ENCODE measurements at regions not wholly inside any gene's neighbourhood (a gene's known extent, or its start where the extent isn't known, plus 50 kb on each side); places are given as distances from the start of the nearest gene placed in this dataset.
"Not testable (repeated sequence)": the region's sequence is repeated elsewhere in the genome, so short reads cannot be mapped to it uniquely, and the experiment has no call there.

DNA sequence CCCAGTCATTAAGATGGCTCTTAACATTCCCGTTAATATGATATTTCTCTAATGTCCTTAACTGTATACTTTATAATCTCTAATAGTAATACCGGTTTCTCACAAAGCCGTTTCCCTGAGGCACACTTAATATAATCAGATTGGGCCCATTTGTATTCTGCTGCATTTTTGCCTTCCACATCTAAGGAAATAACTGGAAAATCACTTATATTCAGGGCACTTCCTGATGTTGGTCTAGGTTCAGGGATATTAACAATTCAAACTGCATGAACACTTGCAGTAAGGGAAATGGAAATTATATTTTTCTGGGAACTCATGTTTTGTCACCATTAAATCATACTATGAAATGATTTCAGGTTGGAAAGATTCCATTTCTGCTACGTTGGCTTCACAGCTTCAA lies 119.8 kb downstream of the TPR start:
- Histone ChIP-seq H3K4me2 (ENCODE audit: extremely low read depth, insufficient read depth, low read length) (no peak overlapping the region), H3K27ac (ENCODE audit: insufficient read depth, low read length) (no peak overlapping the region), H3K79me2 (ENCODE audit: control insufficient read depth, insufficient read depth, low read length) (no peaks in the 10 kb centered on the region), H3K9me3 (ENCODE audit: control insufficient read depth, insufficient read depth, low read depth, low read length) (no peaks in the 10 kb centered on the region), H4K20me1 (ENCODE audit: control insufficient read depth, extremely low read depth, insufficient read depth, low read length) (no peaks in the 10 kb centered on the region), H3K27me3 (ENCODE audit: control insufficient read depth, insufficient read depth, low read length) (no peaks in the 10 kb centered on the region), H3K9ac (ENCODE audit: insufficient read depth, low read length) (no peak overlapping the region), H3K36me3 (ENCODE audit: control insufficient read depth, insufficient read depth, low read length) (no peaks in the 10 kb centered on the region), H2AFZ (ENCODE audit: low read length) (no peak overlapping the region), H3K4me3 (replicated peaks in 1 of 4; ENCODE audit: control extremely low read depth in 1 of 4, insufficient read depth in 1 of 4, low read depth in 3 of 4, low read length in 4 of 4) (no peak overlapping the region), H3K4me1 (ENCODE audit: control insufficient read depth, extremely low read depth, insufficient read depth, low read length) (no peaks in the 10 kb centered on the region)
- no peak for TF ChIP-seq EZH2 (IDR thresholded peaks at IDR 0.05; ENCODE audit: low read length, missing control alignments)
- TF ChIP-seq, protein P1, sequence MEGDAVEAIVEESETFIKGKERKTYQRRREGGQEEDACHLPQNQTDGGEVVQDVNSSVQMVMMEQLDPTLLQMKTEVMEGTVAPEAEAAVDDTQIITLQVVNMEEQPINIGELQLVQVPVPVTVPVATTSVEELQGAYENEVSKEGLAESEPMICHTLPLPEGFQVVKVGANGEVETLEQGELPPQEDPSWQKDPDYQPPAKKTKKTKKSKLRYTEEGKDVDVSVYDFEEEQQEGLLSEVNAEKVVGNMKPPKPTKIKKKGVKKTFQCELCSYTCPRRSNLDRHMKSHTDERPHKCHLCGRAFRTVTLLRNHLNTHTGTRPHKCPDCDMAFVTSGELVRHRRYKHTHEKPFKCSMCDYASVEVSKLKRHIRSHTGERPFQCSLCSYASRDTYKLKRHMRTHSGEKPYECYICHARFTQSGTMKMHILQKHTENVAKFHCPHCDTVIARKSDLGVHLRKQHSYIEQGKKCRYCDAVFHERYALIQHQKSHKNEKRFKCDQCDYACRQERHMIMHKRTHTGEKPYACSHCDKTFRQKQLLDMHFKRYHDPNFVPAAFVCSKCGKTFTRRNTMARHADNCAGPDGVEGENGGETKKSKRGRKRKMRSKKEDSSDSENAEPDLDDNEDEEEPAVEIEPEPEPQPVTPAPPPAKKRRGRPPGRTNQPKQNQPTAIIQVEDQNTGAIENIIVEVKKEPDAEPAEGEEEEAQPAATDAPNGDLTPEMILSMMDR (conservative IDR thresholded peaks at IDR 0.05 in 1 of 2, IDR thresholded peaks at IDR 0.05 in 1 of 2; ENCODE audit: low read depth in 1 of 2, low read length in 2 of 2), result no peak
- no peak for DNase-seq (ENCODE audit: low read depth in 2 of 2)

GRCh38 chr1:186250529-186250928 lies 124.5 kb downstream of the TPR start:
- no peak overlapping the region for H2AFZ ChIP-seq (ENCODE audit: low read length)
- H3K4me1 ChIP-seq (ENCODE audit: control insufficient read depth, extremely low read depth, insufficient read depth, low read length), result no peaks in the 10 kb centered on the region
- H3K4me3 ChIP-seq (replicated peaks in 1 of 4; ENCODE audit: control extremely low read depth in 1 of 4, insufficient read depth in 1 of 4, low read depth in 3 of 4, low read length in 4 of 4), result no peak overlapping the region
- no peaks in the 10 kb centered on the region for H4K20me1 ChIP-seq (ENCODE audit: control insufficient read depth, extremely low read depth, insufficient read depth, low read length)
- no peaks in the 10 kb centered on the region for H3K9me3 ChIP-seq (ENCODE audit: control insufficient read depth, insufficient read depth, low read depth, low read length)
- no peaks in the 10 kb centered on the region for H3K79me2 ChIP-seq (ENCODE audit: control insufficient read depth, insufficient read depth, low read length)
- no peaks in the 10 kb centered on the region for H3K36me3 ChIP-seq (ENCODE audit: control insufficient read depth, insufficient read depth, low read length)
- H3K27me3 ChIP-seq (ENCODE audit: control insufficient read depth, insufficient read depth, low read length), result no peaks in the 10 kb centered on the region
- TF ChIP-seq, protein P1 (conservative IDR thresholded peaks at IDR 0.05 in 1 of 2, IDR thresholded peaks at IDR 0.05 in 1 of 2; ENCODE audit: low read depth in 1 of 2, low read length in 2 of 2), result no peak
- no peak for TF ChIP-seq EZH2 (IDR thresholded peaks at IDR 0.05; ENCODE audit: low read length, missing control alignments)
- no peak overlapping the region for H3K27ac ChIP-seq (ENCODE audit: insufficient read depth, low read length)
- no peak for DNase-seq (ENCODE audit: low read depth in 2 of 2)
- no peak overlapping the region for H3K4me2 ChIP-seq (ENCODE audit: extremely low read depth, insufficient read depth, low read length)
- H3K9ac ChIP-seq (ENCODE audit: insufficient read depth, low read length), result no peak overlapping the region

GRCh38 chr1:186248608-186249007 lies 126.4 kb downstream of the TPR start:
- not testable (repeated sequence) for H3K9ac ChIP-seq (ENCODE audit: insufficient read depth, low read length); H3K9me3 ChIP-seq (ENCODE audit: control insufficient read depth, insufficient read depth, low read depth, low read length); H3K27ac ChIP-seq (ENCODE audit: insufficient read depth, low read length); H3K27me3 ChIP-seq (ENCODE audit: control insufficient read depth, insufficient read depth, low read length); H4K20me1 ChIP-seq (ENCODE audit: control insufficient read depth, extremely low read depth, insufficient read depth, low read length); H3K36me3 ChIP-seq (ENCODE audit: control insufficient read depth, insufficient read depth, low read length); H3K4me2 ChIP-seq (ENCODE audit: extremely low read depth, insufficient read depth, low read length); DNase-seq (ENCODE audit: low read depth in 2 of 2); H3K79me2 ChIP-seq (ENCODE audit: control insufficient read depth, insufficient read depth, low read length); H3K4me1 ChIP-seq (ENCODE audit: control insufficient read depth, extremely low read depth, insufficient read depth, low read length); H3K4me3 ChIP-seq (replicated peaks in 1 of 4; ENCODE audit: control extremely low read depth in 1 of 4, insufficient read depth in 1 of 4, low read depth in 3 of 4, low read length in 4 of 4); H2AFZ ChIP-seq (ENCODE audit: low read length)

DNA sequence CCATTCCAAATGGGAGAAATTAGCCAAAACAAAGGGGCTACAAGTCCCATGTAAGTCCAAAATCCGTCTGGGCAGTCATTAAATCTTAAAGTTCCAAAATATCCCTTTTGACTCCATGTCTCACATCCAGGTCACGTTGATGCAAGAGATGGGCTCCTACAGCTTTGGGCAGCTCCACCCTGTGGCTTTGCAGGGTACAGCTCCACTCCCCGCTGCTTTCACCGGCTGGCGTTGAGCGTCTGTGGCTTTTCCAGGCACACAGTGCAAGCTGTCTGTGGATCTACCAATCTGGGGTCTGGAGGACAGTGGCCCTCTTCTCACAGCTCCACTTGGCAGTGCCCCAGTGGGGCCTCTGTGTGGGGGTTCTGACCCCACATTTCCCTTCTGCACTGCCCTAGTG lies 130.2 kb downstream of the TPR start:
- DNase-seq (ENCODE audit: low read depth in 2 of 2), result no peak
- H3K4me3 ChIP-seq (replicated peaks in 1 of 4; ENCODE audit: control extremely low read depth in 1 of 4, insufficient read depth in 1 of 4, low read depth in 3 of 4, low read length in 4 of 4), result no peak overlapping the region
- no peak overlapping the region for H2AFZ ChIP-seq (ENCODE audit: low read length)
- H3K36me3 ChIP-seq (ENCODE audit: control insufficient read depth, insufficient read depth, low read length), result no peaks in the 10 kb centered on the region
- H3K79me2 ChIP-seq (ENCODE audit: control insufficient read depth, insufficient read depth, low read length), result no peaks in the 10 kb centered on the region
- H3K4me1 ChIP-seq (ENCODE audit: control insufficient read depth, extremely low read depth, insufficient read depth, low read length), result no peaks in the 10 kb centered on the region
- no peak overlapping the region for H3K27ac ChIP-seq (ENCODE audit: insufficient read depth, low read length)
- H3K27me3 ChIP-seq (ENCODE audit: control insufficient read depth, insufficient read depth, low read length), result no peaks in the 10 kb centered on the region
- no peak overlapping the region for H3K9ac ChIP-seq (ENCODE audit: insufficient read depth, low read length)
- no peak overlapping the region for H3K4me2 ChIP-seq (ENCODE audit: extremely low read depth, insufficient read depth, low read length)
- TF ChIP-seq EZH2 (IDR thresholded peaks at IDR 0.05; ENCODE audit: low read length, missing control alignments), result no peak
- TF ChIP-seq, protein P1 (conservative IDR thresholded peaks at IDR 0.05 in 1 of 2, IDR thresholded peaks at IDR 0.05 in 1 of 2; ENCODE audit: low read depth in 1 of 2, low read length in 2 of 2), result peak in 1 of 2 donors; percentile 35
- H3K9me3 ChIP-seq (ENCODE audit: control insufficient read depth, insufficient read depth, low read depth, low read length), result no peaks in the 10 kb centered on the region
- no peaks in the 10 kb centered on the region for H4K20me1 ChIP-seq (ENCODE audit: control insufficient read depth, extremely low read depth, insufficient read depth, low read length)

Measured in fibroblast of lung (primary cell).